Kidney capillary endothelial cell (primary cell): ENCODE measurements at regions not wholly inside any gene's neighbourhood (a gene's known extent, or its start where the extent isn't known, plus 50 kb on each side); places are given as distances from the start of the nearest gene placed in this dataset.

Source experiments
- DNase-seq: peaks from one replicate; pipeline ENCODE4 v3.0.0-alpha.2; 2018; ENCODE audit warnings: low spot score

DNA sequence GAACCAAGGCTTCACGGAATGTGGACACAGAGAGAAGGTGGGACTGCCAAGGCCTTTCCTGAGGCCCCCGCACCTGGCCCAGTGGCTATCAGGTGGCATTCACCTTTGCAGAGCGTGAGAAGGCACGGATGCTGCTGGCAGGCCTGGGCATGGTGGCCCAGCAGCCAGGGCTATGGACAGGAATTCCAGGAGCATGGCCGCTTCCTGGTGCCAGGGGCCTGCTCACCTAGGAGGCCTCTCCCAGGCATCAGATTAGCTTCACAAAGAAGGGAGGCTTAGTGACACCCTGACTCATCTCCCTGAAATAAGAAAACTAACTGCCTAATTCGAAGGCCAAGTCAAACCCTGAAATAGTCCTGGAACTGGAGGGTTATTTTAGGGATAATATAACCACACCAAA lies 155.8 kb downstream of the TEX29 start:
- no peak for DNase-seq

DNA sequence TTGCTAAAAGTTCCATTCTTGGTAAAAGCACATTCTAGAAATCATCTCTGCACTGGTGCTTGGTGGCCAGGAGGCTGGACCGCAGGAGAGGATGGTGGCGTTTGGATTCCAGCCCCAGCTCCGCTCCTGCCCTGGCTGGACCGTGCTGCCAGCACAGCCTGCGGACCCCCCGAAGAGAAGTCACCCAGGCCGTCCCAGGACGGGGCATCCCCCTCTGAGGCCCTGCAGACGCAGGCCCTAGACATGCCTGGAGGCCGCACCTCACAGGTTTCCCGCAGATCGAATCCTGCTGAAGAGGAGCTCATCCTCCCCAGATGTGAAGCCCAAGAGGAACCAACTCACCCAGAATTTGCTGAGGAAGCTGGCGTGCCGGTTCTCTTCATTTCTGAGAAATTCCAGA lies 159.0 kb downstream of the TEX29 start:
- DNase-seq: no peak

DNA sequence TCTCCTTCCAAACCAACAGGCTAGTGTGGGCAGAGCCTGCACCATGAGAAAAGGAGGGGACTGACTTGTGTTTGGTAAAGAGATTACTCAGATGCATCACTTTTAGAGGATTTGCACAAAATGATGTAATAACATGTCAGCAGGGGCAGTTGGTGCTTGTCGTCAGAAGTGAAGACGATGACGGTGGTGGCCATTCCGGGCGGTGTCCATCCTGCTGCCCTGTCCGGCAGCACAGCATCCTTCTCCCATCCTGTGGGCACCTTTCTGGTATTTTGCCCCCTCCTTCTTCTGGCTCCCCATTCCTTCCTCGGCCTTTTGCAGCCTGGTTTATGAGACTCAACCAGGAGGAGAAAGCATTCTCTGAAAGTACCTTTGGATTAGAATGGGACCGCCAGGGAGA lies 160.1 kb downstream of the TEX29 start:
- no peak for DNase-seq

DNA sequence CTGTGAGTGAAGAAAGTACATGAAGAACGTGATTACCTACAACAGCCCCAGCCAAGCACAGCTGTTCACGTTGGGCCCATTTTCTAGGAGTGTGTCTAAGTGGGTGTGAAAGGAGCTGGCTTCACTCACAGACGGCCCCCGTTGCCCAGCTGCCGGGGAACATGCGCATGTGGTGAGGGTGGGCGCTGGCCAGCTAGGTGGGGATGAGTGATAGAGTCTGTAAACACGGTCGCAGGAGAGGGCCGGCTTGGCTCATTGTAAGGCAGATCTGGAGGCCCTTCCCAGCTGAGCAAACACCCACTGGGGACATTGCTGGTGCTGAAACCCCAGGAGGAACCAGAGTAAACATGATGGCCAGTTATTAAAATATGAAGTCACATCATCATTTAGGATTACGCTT lies 160.5 kb downstream of the TEX29 start:
- no peak for DNase-seq

DNA sequence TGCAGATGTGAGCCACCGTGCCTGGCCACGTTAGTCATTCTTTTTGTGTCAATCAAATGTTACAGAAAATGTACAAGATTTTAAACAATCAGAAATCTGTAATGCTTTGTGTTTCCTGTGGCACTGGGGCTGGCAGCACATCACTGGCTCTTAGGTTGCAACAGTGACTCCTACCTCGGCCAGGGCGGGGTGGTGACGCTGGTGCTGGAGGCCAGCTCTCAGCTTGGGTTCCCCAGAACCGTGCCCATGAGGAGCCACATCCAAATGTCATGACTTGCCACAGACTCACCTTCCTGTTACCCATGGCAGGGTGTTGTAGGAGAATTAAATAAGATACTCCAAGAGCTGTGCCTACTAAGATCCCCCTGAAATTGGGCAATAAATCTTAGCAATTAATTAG lies 161.7 kb downstream of the TEX29 start:
- no peak for DNase-seq

DNA sequence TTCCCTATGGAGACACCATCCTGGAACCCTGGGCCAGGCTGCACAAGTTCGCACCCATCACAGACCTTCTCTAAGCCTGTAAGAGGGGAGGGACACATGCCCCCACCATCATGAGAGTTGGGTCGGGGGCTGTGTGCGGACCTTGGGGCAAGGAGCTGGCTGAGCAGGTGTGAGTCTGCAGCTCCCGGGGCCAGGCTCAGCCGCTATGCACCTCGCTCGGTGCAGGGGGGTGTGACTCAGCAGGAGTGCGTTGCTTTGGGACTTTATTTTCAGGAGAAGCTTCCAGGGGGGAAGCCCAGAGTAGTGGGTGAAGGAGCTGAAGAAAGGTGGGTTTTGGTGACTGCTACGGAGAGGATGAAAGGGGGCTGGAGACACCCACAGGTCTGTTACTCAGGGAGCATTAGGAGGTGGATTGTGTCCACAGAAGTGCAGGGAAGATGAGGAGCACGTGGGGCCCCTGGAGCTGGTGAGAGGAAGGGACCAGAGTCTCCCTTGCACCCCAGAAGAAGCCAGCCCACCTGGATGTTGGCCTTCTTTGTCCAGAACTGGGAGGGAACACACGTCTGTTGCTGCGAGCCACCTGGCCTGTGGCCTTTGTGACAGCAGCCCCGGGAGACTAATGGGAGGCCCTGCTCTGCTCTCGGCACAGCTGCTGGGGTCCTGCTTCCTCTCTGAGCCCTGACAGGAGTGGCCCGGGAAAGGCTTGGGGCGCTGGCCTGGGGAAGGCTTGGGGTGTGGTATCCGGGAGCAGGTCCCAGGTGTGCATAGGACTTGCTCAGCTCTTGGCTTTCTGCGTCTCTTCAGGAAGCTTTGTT lies 162.6 kb downstream of the TEX29 start:
- no peak for DNase-seq

DNA sequence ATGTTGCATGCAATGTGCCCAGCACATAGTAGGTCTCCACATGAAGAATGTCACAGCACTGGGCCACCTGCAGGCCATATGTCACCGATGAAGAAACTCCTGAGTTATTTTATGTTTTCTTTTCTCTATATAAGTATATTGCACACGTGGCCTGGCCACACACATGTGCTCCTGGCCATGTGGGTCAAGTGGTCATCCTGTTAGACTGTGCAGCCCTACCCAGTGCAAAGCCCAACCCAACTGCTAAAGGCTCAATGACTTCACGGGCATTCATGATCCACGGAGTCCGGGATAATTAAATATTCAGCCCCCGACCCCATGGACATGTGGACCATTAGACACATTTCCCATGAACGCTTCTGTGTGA lies 163.2 kb downstream of the TEX29 start:
- no peak for DNase-seq

DNA sequence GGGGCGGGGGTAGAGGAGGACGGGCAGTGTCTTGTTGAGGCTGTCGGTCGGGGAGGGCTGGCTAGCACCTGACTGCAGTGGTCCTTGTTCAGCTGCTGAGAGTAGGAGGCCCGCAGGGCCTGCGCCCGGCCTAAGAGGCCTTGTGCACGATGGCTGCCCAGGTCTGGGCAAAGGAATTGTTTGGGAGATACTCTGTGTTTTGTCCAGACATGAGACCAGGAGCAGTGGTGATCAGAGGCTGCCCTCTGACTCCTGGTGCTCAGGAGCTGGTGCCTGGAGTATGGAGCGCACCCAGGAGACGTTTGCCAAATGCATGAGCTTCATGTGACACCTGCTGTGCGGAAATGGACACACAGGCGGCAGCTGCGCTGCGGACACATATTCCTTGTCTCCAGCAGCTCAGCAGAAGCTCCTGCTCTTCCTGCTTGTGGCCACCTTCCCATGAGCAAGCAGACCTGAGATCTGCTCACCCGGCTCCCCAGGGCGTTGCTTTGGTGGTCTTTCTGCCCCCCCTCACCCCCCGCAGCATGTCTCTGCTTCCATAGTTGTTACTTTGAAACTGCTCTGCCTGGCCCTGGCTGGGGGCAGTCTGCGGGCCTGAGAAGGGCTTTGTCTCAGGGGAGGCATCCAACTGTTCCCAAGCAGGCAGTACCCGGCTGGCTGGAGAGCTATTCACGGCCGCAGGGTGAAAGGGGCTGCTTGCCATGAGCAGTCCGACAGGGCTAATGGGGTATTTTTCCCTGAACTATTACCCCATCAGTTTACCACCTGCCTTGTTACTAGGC lies 163.9 kb downstream of the TEX29 start:
- DNase-seq: no peak

DNA sequence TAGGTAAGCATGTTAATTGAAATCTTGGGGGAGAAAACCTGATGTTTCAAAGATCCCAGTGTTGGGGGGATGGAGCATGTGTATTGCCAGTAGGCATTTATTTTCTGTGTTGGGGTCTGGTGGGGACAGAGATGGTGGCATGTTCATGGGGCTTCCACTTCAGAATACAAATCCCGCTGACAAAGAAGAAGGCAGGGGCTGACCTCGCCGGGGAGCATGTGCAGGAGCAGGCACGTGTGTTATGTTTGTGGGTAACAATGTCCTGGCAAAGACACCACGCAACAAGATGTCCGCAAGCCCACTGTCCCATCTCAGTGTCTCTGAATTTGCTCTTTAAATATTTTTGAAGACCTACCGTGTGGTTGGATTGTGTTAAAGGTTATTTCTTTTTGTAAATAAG lies 164.5 kb downstream of the TEX29 start:
- no peak for DNase-seq

DNA sequence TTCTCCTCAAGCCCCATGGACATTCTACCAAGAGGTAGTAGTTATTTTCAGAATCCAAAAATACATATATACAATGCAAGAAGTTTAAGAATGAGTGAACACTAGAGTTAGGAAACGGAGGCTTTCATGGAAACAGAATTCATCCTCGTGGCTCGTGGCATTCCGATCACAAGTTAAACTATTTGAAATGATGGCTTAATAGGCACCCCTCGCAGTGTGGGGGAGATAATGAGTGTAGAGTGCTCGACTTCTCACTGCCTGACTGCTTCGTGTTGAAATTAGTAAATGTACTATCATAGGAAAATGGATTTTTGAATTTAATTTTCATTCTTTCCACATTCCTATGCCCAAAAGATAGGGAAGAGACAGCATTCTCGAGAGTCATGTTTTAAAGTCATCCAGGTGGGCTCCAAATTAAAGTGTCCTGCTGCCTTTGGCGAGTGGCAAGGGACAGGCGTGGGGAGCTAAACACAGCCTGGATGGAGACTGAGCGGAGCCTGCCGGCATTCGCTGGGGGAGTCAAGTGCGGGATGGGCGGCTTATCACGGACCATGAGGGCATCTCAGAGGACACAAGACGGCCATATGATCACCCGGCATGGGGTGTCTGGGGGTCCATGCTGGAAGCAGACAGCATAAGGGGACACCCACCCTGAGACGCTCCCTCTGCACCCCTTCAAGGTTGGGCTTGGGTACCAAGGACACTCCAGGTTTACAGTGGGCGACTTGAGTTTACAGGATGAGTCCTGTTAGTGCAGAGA lies 165.2 kb downstream of the TEX29 start:
- no peak for DNase-seq

DNA sequence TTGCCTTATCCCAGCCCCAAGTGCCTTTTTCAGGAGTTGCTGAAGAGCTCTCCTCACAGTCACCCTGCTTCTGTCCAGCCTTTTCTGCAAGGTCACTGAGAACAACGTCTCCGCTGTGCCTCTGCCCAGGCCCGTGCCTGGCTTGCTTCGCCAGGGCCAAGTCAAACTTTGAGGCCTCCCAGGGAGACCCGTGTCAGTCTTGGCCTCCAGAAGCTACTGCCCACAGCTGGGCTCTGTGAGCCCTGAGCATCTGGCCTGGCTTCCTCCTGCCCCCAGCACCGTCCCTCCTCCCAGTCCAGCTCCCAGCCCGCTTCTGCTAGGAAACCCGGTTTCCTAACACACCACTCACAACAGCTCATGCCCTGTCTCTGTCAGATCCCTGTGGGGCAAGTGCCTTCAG lies 165.9 kb downstream of the TEX29 start:
- DNase-seq: no peak

DNA sequence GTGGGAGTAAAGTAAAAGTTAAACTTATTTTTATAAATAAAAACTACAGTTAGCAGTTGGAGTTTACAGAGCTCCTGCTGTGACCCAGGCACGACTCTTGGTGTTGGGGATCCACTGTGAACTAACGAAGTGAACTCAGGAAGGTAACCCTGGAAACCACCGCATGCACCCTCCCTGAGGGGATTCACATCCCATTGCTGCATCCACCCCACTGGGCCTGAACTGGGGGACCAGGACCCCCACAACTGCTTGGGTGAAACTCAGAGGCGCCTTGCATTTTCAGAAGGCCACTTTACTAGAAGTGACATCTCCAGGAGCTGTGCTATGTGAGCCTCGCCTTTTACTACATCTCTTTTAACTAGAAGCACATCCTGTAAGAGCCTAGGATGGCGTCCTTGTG lies 166.4 kb downstream of the TEX29 start:
- no peak for DNase-seq

DNA sequence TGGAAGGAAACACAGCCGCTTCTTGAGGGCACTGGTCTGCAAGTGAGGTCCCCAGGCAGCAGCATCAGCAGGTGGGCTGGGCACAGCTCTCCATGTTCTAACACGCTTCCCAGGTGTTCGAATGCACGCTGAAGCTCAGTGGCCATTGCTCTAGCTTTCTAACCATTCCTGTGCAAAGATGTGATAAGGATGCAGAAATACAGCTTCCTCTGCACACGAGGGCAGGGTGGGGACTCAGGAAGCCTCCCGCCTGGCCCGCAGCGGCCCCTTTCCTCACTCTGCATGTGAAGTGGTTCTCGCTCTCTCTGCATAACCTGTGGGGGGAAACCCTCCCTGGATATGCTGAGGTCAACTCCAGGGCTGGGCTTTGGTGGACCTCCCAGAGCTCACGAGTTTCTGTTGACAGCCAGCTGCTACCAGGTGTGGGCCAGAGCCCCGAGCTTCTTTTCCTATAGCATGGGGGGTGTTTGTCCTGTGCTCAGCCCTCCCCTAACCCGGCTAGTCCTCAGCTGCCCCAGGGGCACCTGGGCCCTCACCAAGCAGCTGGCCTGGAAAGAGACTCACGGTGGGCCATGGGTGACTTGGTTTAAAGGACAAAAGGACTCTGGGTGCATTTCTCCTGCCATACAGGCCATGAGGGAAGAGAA lies 168.2 kb downstream of the TEX29 start:
- DNase-seq: no peak

DNA sequence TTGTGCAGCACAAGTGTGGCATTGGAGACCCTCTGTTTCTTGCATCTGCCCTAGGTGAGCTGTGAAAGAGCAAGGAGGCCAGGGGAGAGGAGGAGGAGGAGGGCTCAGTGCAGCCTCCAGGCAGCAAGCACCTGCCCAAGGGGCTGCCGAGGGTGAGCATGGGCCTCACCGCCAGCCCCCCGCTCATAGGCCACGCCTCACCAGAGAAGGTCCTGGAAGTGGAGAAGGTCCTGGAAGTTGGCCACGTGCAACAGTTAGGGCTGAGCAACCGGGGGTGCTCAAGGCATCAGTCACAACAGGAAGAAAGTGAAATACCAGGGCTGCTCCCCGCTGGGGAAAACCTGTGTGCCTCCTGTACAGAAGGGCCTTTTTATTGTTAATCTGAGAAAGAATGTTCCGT lies 168.9 kb downstream of the TEX29 start:
- no peak for DNase-seq

DNA sequence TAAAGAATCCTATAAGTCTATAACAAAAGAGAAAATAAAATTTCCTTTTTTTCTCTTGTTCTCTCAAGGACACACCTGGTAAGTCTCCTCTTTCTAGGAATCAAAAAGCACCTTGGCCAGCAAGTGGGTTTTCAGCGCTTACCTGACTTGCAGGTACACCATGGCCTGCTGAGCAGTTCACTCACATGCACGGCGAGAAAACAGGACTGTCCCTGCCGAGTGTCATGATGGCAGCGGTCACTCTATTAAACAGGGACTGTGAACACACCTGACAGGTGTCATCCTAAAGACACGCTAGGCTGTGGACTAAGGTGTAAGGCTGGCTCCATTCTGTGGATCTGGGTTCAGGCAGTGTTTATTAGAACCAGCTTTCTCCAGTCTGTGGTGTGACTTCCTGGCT lies 170.2 kb downstream of the TEX29 start:
- DNase-seq: no peak

DNA sequence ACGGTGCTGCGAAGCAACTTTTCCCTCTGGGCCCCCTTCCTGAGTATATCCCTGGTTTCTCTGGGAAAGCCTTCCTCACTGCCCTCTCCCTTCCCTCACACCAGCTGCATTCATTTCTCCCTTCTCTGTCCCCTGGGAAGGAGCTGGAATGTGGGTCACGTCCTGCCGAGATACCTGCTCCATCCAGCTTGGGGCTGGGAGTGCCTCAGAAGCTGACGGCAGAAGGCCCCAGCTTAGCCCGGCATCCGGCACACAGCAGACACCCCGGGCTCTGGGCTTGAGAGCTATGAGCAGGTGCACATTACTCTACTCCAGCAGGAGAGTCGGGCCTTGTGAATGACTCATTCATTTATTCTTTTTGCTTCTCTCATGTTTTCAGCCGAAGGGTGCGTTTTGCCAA lies 170.6 kb downstream of the TEX29 start:
- DNase-seq: no peak

DNA sequence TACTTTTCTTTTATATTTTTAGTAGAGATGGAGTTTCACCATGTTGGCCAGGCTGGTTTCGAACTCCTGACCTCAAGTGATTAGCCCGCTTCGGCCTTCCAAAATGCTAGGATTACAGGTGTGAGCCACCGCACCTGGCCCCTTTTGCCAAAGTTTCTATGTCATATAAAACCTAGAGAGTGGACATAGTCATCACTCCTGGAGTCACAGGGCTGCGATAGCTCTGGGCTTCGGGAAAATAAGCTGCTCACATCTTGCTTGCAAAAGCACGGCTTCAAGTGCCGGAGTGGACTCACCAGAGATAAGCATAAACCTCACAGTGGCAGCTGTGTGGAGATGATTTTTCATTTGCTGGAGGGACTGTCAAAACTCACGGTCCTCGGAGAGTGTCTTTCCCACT lies 171.2 kb downstream of the TEX29 start:
- DNase-seq: no peak

DNA sequence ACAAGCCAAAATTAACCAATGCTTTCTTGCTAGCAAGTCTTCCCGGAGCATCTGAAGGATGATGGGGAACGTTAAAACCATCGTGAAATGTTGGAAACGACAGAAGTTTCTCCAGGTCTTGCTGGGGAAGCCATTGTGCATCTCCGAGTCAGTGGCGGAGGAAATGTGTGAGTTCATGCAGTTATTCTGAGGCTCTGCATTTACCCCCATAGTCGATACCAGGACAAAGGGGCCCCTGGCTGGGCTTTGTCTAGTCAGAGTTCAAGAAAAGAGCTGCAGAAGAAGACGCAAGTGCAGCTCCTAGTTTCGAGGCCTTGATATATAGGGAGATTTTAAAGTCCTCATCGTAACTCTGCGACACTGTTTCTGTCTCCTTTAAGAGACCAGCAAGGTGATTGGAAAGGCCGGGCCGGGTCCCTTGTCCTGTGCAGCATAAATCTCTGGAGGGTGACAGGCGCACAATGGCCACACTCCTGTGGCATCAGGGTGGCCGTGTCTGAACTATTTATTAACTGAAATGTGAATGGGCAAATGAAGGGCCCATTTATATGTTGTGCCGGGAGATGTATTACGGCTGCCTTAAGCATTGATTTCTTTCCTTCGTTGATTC lies 172.0 kb downstream of the TEX29 start:
- no peak for DNase-seq

DNA sequence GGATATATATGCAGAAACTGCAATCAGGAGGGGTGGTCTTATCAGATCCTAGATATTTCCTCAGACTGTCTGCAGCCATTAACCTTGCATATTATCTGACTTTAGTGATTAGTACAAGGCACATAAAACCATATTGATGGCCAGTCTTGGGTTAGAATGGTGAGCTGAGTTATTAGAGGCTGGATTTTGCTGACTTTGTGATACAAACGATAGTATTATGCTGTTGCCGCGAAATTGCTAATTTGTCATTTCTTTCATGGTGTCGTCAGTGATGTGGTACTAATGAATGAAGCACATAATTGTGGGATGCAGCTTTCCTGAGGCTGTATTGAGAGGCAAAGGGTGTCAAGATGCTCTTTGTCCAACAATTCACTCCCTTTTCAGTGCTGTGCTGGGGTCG lies 172.5 kb downstream of the TEX29 start:
- no peak for DNase-seq

DNA sequence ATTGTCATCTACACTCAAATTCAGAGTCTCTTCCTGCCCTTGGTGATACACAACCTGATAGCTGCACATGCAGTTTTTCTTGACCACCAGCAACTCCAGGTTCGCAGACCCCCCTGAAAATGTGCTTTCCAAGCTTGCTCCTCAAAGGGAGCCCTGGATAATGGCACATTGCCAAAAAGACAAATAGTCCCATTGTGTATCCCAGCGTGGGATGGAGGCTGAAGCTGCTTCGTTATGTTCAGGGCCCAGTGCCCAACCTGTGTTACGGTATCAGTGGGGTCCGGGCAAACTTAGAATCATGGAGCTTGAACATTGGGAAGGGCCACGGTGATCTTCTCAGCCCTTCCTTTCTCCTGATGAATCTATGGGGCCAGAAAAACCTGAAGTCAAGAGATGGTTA lies 173.0 kb downstream of the TEX29 start:
- no peak for DNase-seq

DNA sequence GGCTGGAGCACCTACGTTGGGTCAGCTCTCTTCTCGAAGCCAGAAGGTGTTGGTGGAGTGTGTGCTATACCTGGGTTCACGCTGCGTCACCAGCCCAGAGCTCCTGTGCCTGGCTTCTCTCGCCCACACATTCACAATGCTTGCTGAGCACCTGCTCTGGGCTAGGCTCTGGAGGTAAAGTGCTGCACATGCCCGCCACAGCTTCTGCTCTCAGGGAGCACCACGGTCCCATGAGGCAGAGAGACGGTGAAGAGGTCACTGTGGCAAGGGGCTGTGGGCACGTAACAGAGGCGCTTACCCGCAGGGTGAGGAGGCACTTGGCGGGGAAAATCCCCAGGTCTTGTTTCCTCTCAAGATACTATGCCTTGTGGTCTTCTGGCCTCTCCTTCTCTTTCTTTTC lies 174.2 kb downstream of the TEX29 start:
- no peak for DNase-seq
